Stimulated activated memory B cell treated with anti-CD40 and anti-IgM and Interleukin-4, amounts not matched to agents 10 μg/mL and 1 μg/mL and 100 μg/mL, for 72 hours (primary cell): ENCODE measurements at regions not wholly inside any gene's neighbourhood (a gene's known extent, or its start where the extent isn't known, plus 50 kb on each side); places are given as distances from the start of the nearest gene placed in this dataset.

ENCODE experiments used
- ATAC-seq: fragments of 150-1000 bp; cut with Tn5 transposase; 2 replicates; pipeline ENCODE4 v1.10.0; 2021
- H3K27ac Mint-ChIP-seq: one replicate; pipeline ENCODE4 v1.8.0; 2022; ENCODE audit warnings: mild to moderate bottlenecking, mixed read lengths
- H3K27me3 Mint-ChIP-seq: one replicate; pipeline ENCODE4 v1.8.0; 2022; ENCODE audit warnings: mixed read lengths
- H3K36me3 Mint-ChIP-seq: one replicate; pipeline ENCODE4 v1.8.0; 2022; ENCODE audit warnings: mixed read lengths
- H3K4me1 Mint-ChIP-seq: one replicate; pipeline ENCODE4 v1.8.0; 2022; ENCODE audit warnings: mixed read lengths
- H3K4me3 Mint-ChIP-seq: one replicate; pipeline ENCODE4 v1.8.0; 2022; ENCODE audit warnings: mild to moderate bottlenecking, moderate library complexity, mixed read lengths
- H3K9me3 Mint-ChIP-seq: one replicate; pipeline ENCODE4 v1.8.0; 2022; ENCODE audit warnings: mixed read lengths

- no peak overlapping the region for H3K27ac Mint-ChIP-seq
- no peaks in the 10 kb centered on the region for H3K4me1 Mint-ChIP-seq
- no peaks in the 10 kb centered on the region for H3K27me3 Mint-ChIP-seq
- ATAC-seq = no peak
- peaks cover 60% of the 10 kb centered on the region for H3K36me3 Mint-ChIP-seq
- peaks cover 6% of the 10 kb centered on the region for H3K9me3 Mint-ChIP-seq
- no peak overlapping the region for H3K4me3 Mint-ChIP-seq
These were observed 74.9 kb downstream of the MIAT start for GRCh38 chr22:26732284-26732683.

- Mint-ChIP-seq H3K27ac (no peak overlapping the region), H3K36me3 (peaks cover 62% of the 10 kb centered on the region)
These were observed 77.1 kb downstream of the MIAT start for GRCh38 chr22:26734339-26735018.

GRCh38 chr22:26735019-26735409 lies 77.6 kb downstream of the MIAT start:
- Mint-ChIP-seq H3K27ac (no peak overlapping the region), H3K9me3 (peaks cover 6% of the 10 kb centered on the region), H3K27me3 (no peaks in the 10 kb centered on the region), H3K4me3 (no peak overlapping the region), H3K4me1 (no peaks in the 10 kb centered on the region), H3K36me3 (peaks cover 62% of the 10 kb centered on the region)
- ATAC-seq = no peak

More at GRCh38 chr22:26734339-26735018, 77.1 kb downstream of the MIAT start:
- Mint-ChIP-seq H3K9me3 (peaks cover 6% of the 10 kb centered on the region), H3K27me3 (no peaks in the 10 kb centered on the region), H3K4me3 (no peak overlapping the region), H3K4me1 (no peaks in the 10 kb centered on the region)
- ATAC-seq = no peak

GRCh38 chr22:26737262-26737661 lies 79.9 kb downstream of the MIAT start:
- ATAC-seq = no peak
- Mint-ChIP-seq H3K27ac (no peak overlapping the region), H3K4me1 (no peaks in the 10 kb centered on the region), H3K9me3 (peaks cover 6% of the 10 kb centered on the region), H3K27me3 (no peaks in the 10 kb centered on the region), H3K4me3 (no peak overlapping the region), H3K36me3 (peaks cover 74% of the 10 kb centered on the region)

GRCh38 chr22:26740253-26740652 lies 82.9 kb downstream of the MIAT start:
- Mint-ChIP-seq H3K4me1 (no peaks in the 10 kb centered on the region), H3K36me3 (peaks cover 68% of the 10 kb centered on the region), H3K27ac (no peak overlapping the region), H3K27me3 (no peaks in the 10 kb centered on the region), H3K9me3 (peaks cover 6% of the 10 kb centered on the region), H3K4me3 (no peak overlapping the region)
- no peak for ATAC-seq

- Mint-ChIP-seq H3K27me3 (no peaks in the 10 kb centered on the region), H3K4me3 (no peak overlapping the region), H3K36me3 (peaks cover 71% of the 10 kb centered on the region), H3K9me3 (no peaks in the 10 kb centered on the region), H3K27ac (no peak overlapping the region), H3K4me1 (no peaks in the 10 kb centered on the region)
- no peak for ATAC-seq
These were observed 85.8 kb downstream of the MIAT start for GRCh38 chr22:26743149-26743548.

GRCh38 chr22:26744892-26745808 lies 87.8 kb downstream of the MIAT start:
- Mint-ChIP-seq H3K4me1 (no peaks in the 10 kb centered on the region), H3K27ac (no peak overlapping the region), H3K36me3 (peaks cover 68% of the 10 kb centered on the region), H3K27me3 (no peaks in the 10 kb centered on the region), H3K9me3 (no peaks in the 10 kb centered on the region), H3K4me3 (no peak overlapping the region)
- ATAC-seq = no peak

- no peak overlapping the region for H3K27ac Mint-ChIP-seq
These were observed 88.9 kb downstream of the MIAT start for GRCh38 chr22:26746311-26746710.

GRCh38 chr22:26748845-26749244 lies 91.5 kb downstream of the MIAT start:
- H3K4me3 Mint-ChIP-seq = no peak overlapping the region
- H3K27ac Mint-ChIP-seq = no peak overlapping the region
- H3K4me1 Mint-ChIP-seq = peaks cover 5% of the 10 kb centered on the region
- H3K9me3 Mint-ChIP-seq = no peaks in the 10 kb centered on the region
- no peaks in the 10 kb centered on the region for H3K27me3 Mint-ChIP-seq
- peaks cover 52% of the 10 kb centered on the region for H3K36me3 Mint-ChIP-seq
- ATAC-seq = no peak

More at GRCh38 chr22:26746311-26746710, 88.9 kb downstream of the MIAT start:
- Mint-ChIP-seq H3K9me3 (no peaks in the 10 kb centered on the region), H3K4me3 (no peak overlapping the region), H3K27me3 (no peaks in the 10 kb centered on the region), H3K4me1 (no peaks in the 10 kb centered on the region), H3K36me3 (peaks cover 65% of the 10 kb centered on the region)
- no peak for ATAC-seq

GRCh38 chr22:26751217-26751616 lies 93.8 kb downstream of the MIAT start:
- Mint-ChIP-seq H3K36me3 (peaks cover 55% of the 10 kb centered on the region), H3K4me3 (no peak overlapping the region), H3K4me1 (peaks cover 5% of the 10 kb centered on the region), H3K27ac (no peak overlapping the region), H3K27me3 (no peaks in the 10 kb centered on the region), H3K9me3 (no peaks in the 10 kb centered on the region)
- ATAC-seq = no peak

GRCh38 chr22:26753125-26753862 lies 95.9 kb downstream of the MIAT start:
- Mint-ChIP-seq H3K4me3 (no peak overlapping the region), H3K27ac (no peak overlapping the region), H3K9me3 (peaks cover 7% of the 10 kb centered on the region), H3K36me3 (peaks cover 52% of the 10 kb centered on the region), H3K4me1 (peaks cover 5% of the 10 kb centered on the region), H3K27me3 (no peaks in the 10 kb centered on the region)
- no peak for ATAC-seq

- H3K4me1 Mint-ChIP-seq = peaks cover 5% of the 10 kb centered on the region
- peak; percentile 45 for ATAC-seq
- no peak overlapping the region for H3K4me3 Mint-ChIP-seq
- no peak overlapping the region for H3K27ac Mint-ChIP-seq
- H3K36me3 Mint-ChIP-seq = peaks cover 35% of the 10 kb centered on the region
- peaks cover 7% of the 10 kb centered on the region for H3K9me3 Mint-ChIP-seq
- no peaks in the 10 kb centered on the region for H3K27me3 Mint-ChIP-seq
These were observed 99.4 kb downstream of the MIAT start for GRCh38 chr22:26756675-26757293.

GRCh38 chr22:26757496-26757895 lies 100.1 kb downstream of the MIAT start:
- H3K4me1 Mint-ChIP-seq = peaks cover 5% of the 10 kb centered on the region
- ATAC-seq = no peak
- no peaks in the 10 kb centered on the region for H3K27me3 Mint-ChIP-seq
- peaks cover 31% of the 10 kb centered on the region for H3K36me3 Mint-ChIP-seq
- peaks cover 7% of the 10 kb centered on the region for H3K9me3 Mint-ChIP-seq
- no peak overlapping the region for H3K27ac Mint-ChIP-seq
- H3K4me3 Mint-ChIP-seq = no peak overlapping the region

- no peak overlapping the region for H3K4me3 Mint-ChIP-seq
- no peaks in the 10 kb centered on the region for H3K27me3 Mint-ChIP-seq
- H3K36me3 Mint-ChIP-seq = peaks cover 38% of the 10 kb centered on the region
- H3K9me3 Mint-ChIP-seq = peaks cover 9% of the 10 kb centered on the region
- no peak overlapping the region for H3K27ac Mint-ChIP-seq
- ATAC-seq = no peak
- H3K4me1 Mint-ChIP-seq = no peaks in the 10 kb centered on the region
These were observed 105.4 kb downstream of the MIAT start for GRCh38 chr22:26762503-26763472.
